UCSD-AML1 (cell line): ENCODE measurements at regions not wholly inside any gene's neighbourhood (a gene's known extent, or its start where the extent isn't known, plus 50 kb on each side); places are given as distances from the start of the nearest gene placed in this dataset.
A peak's percentile ranks its signal among the peaks of the same experiment; 100 is the strongest.

Experiments used
- DNase-seq: peaks from one replicate; lab custom pipeline; 2025; ENCODE audit not compliant: unreplicated experiment; lab: John Stamatoyannopoulos, UW

DNA sequence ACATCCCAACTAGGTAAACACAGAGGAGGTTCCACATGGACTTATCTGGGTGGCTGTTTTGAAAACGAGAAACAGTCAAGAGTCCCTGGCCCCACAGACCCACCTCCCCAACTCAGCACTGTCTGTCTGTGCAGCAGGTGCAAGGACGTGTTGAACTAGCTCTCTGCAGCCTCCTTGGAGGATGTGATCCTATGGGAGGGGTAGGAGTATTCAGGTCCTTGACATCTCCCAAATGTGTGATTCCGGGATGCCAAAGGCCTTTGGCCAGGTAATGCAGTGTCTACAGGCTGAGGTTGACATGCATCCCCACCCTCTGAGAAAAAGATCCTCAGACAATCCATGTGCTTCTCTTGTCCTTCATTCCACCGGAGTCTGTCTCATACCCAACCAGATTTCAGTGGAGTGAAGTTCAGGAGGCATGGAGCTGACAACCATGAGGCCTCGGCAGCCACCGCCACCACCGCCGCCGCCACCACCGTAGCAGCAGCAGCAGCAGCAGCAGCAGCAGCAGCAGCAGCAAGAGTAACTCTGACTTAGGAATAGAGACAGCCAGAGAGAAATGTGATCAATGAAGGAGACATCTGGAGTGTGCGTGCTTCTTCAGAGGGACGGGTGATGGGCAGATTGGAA is 151.6 kb upstream of the CAMK1G start:
- DNase-seq: no peak

DNA sequence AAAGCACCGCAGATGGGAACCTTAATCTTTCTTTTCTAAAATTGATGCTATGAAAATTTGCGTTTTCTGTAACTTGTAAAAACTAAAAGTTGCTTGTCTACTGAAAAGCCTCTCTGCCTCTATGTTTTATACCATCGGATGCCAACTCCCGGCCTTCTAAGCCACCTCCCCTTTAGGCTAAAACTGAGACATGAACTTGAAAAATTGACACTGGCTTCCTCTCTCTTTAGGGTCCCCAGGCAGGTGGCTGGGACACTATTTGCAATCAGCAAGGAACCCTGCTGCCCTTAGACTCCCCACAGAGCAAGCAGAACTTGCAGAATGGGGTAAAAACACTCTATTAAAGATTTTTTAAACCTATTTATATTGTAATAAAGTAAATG is 151.1 kb upstream of the CAMK1G start:
- no peak for DNase-seq

DNA sequence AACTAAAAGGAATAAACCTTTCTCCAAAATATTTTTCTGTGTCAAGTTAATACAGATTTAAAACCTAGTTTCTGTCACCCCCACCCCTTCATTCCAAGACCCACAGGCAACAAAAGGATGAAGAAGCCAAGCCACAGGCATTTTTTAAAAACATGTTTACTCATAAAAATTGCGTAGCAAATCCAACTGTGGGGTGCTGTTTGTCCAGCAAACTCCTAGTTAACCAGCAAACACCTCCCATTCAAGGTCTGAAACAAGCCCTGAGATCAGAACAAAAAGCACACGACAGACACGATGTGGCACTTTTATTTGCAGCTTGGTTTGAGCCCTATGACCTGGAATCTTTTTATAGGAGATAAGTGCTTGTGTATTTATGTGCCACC is 149.9 kb upstream of the CAMK1G start:
- no peak for DNase-seq

DNA sequence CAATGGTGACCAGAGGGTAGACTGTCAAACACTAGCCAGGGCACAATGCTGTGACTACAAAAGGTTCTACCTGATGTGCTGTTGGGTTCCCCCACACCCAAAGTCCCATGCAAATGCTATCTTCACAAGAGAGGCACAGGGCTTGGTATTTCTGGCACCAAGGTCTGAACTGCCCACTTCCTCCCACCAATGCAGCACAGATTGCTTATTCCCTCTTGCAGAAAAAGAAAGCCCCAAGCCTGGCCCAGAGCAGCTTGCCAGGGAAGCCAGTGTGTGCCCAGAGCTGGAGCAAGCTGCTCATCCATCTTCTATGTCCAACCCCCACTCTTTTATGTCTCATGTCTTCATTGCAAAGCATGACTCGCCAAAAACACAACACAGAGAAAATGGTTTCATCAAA is 149.4 kb upstream of the CAMK1G start:
- DNase-seq: no peak

DNA sequence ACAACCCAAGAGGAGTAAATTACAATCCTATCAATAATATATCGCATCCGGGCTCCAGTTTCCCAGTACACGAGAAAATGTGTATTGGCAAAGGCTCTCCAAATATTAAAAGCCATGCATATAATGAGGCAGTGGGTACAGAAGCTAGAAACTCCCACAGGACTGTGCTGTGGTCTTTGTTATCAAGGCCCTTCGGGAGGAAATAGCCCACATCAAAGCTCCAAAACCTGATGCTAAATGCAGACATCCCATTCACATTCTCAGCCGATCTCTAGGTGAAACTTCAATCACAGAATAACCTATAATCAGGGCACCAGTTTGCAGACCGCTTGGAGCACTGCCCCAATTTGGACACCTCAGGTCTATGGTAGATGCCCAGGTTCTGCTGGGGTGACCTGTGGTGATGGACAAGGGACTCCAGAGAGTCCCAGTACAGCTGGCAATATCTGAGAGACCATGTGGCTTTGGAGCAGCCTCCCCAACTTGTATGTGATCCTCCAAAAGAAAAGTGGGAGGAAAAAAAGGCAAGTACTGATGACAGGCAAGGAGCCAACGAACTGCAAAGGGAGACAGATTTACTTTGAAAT is 148.8 kb upstream of the CAMK1G start:
- DNase-seq: no peak

DNA sequence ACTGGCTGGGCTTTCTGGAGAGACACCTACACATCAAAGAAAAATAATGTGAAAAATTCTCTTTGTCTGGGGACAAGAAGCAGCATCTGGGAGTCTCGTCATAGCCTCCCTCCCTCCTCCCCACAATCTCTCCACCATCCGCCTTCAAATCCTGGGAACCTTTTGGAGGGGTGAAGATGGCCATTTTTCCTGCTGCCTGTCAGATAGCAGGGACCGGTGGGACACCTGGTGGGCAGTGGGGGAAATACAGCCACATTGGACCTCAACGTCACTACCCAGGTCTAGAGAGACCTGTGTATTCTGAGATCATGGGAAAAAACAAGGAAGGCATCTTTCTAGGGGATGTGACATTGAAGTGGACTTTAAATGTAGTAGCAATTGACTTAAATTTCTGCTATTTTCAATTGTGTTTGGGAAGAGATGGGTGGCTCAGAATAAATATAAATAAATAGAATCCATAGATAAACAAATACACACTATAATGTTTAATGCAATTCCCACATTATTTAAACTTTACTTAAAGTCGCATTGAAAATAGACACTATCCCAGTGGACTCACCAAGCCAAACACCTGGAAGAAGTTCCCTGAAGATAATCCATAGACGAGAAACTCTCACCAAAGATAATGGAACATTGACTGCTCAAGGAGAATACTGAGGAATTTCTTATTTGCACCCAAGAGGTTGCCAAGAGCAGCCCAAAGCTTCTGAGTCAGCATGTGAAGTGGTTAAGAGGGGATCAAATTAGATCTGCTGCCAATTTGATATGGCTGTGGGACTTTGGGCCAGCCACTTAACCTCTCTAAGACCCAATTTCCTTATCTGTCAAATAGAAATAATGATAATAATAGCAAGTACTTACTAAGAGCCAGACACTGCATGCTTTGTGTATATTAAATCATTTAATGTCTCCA is 147.6 kb upstream of the CAMK1G start:
- peak; percentile 33 for DNase-seq

DNA sequence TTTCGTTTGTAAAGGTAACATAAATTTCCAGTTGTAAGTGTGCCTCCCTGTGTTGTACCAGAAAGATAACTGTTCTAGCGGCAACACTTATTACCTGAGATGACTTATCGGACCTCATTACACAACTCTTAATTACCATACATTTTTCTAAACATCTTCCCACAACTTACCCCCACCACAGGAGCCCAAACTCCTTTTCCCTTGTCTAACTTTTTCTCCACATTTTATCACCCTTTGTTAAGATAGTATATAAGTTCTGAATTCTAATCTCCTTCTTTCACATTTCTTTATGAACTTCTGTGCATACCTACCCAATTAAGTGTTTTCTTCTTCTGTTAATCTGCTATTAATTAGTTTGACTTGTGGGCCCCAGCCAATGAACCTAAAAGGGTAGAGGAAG is 143.7 kb upstream of the CAMK1G start:
- no peak for DNase-seq

DNA sequence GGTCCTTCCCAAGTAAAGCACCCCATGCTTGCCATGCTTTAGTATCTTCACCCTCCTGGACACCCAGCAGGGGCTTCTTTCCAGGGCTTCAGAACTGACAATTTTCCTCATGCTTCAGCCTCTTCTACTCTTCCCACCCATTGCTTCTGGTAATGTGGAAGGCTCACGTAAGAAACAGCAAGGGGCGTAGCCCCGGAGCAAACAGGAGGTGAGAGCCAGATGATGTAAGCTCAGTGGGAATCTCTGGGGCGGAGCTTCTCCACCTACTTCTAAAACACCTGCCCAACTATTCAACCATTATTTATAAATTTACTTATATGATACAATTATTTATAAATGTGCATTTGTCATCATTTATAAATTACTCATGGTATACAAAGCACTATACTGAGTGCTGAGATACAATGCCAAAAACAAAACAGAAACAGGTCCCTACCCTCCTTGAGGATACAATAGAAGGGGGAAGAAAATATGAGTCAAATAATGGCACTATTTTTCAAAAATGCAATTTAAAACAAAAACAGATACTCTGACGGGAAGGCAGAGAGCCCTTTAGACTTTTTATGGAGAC is 140.1 kb upstream of the CAMK1G start:
- no peak for DNase-seq

DNA sequence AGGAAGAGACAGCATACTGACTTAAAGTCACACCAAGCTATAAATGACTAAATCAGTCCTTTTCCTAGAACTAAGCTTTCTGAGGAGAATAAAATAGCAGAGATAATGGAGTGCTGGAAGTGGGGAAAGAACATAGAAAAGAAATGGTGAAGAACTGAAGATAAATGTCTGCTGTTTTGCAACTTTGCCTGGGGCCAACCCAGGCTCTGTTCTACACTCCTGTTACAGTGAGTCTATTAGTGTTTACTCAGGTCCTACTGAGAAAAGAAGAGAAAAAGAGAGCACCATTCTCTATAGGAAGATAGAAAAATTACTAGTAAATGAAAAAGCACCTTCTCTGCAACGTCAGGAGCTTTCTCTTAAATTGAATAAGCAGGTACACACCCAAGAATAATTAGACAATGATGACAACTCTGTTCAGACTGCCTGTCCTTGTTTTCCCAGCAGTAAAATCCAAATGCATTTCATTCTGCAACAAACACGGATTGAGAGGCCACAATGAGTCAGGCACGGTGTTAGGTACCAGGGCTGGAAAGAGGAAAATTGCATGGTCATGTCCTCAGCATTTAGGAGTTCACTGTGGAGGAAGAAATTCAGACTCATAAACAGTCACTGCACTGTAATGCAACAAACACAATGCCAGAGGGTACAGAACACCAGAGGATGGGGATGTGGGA is 139.4 kb upstream of the CAMK1G start:
- DNase-seq: no peak

DNA sequence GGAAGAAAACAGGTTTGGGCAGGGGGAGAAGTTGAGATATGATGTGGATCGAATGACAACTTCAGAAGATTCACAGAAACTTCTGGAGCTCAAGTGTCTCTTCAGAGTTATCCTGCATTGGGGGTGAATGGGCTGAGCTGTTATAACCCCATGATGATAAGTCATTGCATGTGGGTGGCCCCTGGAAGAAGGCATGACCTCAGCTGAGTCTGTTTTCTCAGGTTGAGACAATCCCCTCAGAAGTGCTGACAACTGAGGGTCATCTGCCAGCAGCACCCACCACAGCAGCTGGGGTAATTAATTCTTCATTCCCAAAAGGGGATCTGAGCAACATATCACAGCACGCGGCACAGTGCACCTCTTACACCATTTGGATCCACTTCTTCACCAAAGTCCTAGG is 138.6 kb upstream of the CAMK1G start:
- DNase-seq: no peak

DNA sequence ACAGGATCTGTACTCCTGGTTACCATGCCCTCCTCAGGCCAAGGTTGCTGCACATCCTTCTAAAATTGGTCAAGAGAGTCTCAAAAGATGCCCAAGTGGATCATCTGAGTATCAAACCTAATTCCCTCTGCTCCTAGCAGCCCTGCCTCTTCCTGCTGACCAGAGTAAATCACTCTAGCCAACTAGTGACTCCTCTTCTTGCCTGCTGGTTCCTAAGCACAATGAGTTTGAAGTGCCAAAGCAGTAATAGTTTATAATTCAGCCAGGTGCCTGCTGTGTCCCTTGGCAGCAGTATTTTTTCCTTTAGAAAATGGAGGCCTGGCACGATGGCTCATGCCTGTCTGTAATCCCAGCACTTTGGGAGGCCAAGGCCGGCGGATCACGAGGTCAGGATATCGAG is 137.9 kb upstream of the CAMK1G start:
- no peak for DNase-seq

DNA sequence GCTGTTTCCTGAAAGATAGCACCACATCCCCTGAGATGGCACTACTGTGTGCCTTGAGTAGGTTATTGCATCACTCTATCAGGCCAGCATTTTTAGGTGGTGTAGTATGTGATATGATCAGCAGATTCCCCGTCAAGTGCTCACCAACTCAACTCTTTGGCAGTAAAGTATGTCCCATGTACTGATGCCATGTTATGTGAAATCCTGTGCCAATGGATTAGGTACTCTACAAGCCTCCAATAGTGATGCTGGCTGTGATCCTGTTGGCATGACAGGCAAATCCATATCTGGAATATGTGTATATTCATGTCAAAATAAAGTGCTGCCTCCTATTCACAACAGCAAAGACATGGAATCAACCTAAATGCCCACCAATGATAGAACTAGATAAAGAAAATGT is 137.2 kb upstream of the CAMK1G start:
- no peak for DNase-seq

DNA sequence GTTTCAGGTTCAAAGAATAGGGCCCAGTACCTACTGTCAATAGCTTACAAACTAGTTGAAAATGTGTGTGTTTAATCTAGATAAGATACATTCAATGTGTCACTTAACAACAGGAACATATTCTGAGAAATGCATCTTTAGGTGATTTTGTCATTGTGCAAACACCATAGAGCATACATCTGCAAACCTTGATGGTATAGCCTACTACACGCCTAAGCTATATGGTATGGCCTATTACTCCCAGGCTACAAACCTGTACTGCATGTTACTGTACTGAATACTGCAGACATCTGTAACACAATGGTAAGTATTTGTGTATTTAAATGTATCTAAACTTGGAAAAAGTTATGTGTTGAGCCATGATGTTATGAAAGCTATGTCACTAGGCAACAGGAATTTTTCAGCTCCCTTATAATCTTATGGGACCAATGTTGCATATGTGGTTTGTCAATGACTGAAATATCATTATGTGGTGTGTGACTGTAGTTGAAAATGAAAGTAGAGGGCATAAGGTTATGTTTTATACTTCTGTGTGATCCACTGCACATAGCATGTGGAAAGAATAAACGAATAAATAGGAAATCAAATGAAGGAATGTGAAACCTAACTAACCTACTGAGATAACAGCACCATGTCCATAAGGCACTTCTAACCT is 129.0 kb upstream of the CAMK1G start:
- no peak for DNase-seq

DNA sequence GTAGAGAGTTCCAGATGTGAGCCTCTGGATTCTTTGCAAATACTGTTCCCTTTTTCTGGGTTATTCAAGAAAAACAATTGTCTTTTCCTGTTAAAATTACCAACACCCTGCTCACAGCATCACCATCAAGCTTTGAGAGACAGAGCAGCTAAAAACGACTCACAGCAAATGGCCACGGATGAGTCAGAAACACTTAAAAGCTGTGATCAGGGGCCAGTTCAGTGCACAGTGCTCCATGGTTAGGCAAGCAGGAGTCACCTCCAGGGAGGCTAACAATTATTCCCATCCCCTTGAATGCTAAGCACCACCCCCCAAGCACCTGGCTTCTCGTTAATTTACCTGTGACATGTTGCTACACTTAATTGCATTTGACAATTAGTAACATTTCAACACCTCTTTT is 128.4 kb upstream of the CAMK1G start:
- no peak for DNase-seq

DNA sequence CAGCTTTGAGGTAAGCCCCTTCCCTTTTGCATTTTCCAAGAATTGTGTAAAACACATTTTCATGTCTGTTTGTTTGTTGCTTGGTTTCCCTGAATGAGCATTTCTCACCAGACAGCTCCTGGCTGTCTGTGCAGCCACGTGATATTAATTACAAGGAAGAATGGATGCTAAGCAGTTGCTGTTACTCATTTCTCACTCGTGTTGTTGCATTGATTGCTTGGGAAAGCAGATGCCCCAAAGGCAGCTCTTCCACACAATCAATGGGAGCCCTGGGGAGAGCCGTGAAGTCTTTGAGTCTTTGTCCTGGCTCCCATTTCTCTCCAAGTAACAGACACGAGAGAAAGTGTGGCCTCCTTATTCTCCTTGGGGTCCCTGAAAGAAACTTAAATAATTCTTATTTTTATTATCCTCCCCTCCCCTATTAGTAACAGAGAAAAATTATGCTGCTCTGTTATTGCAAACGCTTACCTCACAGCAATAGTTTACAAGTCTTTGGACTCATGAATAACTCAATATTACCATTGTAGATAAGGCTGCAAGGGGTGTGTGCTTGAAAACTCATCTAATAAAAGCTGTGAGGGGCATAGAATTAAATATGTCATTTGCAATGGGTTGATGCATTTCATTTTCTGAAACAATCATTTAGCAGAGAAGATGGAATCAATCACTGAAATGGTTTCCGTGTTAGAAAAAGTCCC is 127.7 kb upstream of the CAMK1G start:
- DNase-seq: no peak

DNA sequence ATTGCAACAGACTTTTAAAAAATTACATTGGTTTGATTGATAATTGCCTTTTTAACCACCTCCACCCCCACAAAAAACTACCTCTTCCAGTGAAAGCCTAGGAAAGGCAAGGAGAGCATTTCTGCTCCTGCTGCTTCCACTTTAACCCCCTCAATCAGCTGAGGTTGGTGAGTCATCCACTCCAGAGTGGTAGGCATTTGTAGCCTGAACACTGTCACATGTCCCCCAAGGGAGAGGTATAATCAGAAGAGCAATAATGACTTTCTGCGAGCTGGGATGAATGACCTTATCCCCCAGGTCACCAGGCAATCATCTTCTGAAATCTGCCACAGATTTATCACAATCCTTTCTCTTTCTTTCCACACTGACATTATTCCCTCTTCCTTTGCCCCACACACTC is 126.6 kb upstream of the CAMK1G start:
- DNase-seq: no peak

DNA sequence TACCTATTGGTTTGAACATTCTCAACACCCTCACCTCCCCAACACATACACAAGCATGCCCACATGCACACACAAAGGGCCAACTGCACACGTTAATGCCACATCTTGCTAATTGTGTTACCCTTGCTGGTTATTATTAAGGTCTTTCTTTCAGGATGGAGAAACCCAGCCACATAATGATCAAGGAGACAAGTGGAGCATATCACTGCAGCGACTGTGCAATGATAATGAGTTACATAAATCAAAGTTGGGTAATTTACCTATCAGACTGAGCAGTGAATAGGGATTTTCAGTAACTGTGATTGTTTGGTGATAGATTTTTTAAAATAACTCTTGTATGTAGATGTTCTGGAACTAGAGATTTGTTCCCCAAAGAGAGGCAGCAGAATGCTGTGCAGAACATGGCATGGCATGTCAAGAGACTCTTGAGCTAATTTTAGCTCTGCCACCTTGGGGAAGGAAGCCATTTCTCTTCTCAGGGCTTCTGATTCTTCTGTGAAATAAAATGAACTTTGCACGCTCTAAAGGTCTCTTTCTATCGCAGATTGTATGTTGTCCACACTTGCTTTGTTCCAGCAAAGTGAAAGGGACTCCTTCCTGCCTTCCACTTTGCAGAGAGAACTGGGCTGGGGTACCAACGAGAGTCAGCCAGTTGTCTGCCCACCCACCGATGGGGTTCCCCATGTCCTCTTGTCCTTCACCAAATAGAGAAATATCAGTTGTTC is 126.0 kb upstream of the CAMK1G start:
- no peak for DNase-seq

DNA sequence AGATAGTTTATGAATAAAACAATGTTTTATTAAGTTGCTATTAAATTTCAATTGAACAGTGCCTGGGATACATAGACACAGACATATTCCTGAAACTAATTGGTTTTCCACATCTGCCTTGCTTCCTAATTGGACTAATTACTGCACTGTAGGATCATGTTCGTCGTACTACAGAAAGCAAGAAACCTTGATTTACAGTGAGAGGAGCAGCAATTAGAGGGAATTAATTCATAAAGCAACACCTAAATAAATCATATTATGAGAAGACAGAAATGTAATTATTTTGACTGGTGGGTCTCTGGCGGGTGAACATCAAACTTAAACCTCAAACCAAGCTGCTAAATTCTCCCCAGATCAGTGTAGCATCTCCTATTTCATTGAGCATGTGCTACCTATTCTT is 124.6 kb upstream of the CAMK1G start:
- DNase-seq: no peak

DNA sequence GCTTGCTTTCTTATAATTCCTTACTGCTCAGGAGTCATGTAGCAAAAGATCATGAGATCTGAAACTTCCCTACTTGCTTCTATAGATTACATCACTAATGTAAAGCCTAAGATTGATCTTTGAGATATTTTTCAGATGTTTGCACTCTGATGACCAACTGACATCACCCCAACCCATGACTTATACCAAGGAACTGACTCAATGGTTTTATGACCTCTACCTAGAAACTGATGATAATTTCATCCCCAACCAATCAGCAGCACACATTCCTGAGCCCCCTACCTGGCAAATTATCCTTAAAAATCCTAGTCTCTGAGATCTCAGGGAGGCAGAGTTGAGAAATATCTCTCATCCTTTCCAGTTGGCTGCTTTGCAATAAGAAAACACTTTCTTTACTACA is 122.3 kb upstream of the CAMK1G start:
- no peak for DNase-seq

DNA sequence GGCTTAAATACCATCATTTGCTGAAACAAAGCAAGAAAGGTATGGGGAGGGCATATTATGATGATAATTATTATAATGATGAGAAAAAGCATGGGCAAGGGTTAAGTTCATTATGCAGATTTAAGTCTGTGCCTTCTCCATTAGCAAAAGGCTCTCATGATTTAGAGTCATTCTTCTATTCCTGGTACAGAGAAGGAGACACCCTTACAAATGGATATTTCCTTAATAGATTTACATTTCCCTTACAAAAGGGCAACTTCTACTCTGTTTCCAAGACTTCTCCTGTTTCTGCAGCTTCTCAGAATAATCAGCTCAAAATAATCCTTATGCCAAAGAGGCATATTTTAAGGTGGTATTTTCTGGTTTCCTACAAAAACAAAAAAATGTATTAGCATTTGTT is 121.1 kb upstream of the CAMK1G start:
- no peak for DNase-seq
